Stimulated activated naive B cell treated with anti-CD40 and anti-IgM and Interleukin-4, amounts not matched to agents 10 μg/mL and 1 μg/mL and 100 μg/mL, for 72 hours (primary cell): ENCODE measurements at regions not wholly inside any gene's neighbourhood (a gene's known extent, or its start where the extent isn't known, plus 50 kb on each side); places are given as distances from the start of the nearest gene placed in this dataset.

Experiments
- ATAC-seq, 2 donors: fragments of 150-1000 bp; cut with Tn5 transposase; replicated peaks; 2 replicates each; pipeline ENCODE4 v1.10.0; 2021; ENCODE audit warnings: moderate library complexity in 1 of 2
- DNase-seq: peaks from one replicate; pipeline ENCODE4 v3.0.0; 2021
- H3K27ac Mint-ChIP-seq: one replicate; pipeline ENCODE4 v1.8.0; 2022; ENCODE audit warnings: mild to moderate bottlenecking, mixed read lengths
- H3K27me3 Mint-ChIP-seq, 2 donors: one replicate each; pipeline ENCODE4 v1.8.0; 2022; ENCODE audit warnings: mixed read lengths in 2 of 2
- H3K36me3 Mint-ChIP-seq, 2 donors: one replicate each; pipeline ENCODE4 v1.8.0; 2022; ENCODE audit warnings: mixed read lengths in 2 of 2, mild to moderate bottlenecking in 1 of 2
- H3K4me1 Mint-ChIP-seq, 2 donors: one replicate each; pipeline ENCODE4 v1.8.0; 2022; ENCODE audit warnings: mixed read lengths in 2 of 2, mild to moderate bottlenecking in 1 of 2
- H3K4me3 Mint-ChIP-seq, 2 donors: one replicate each; pipeline ENCODE4 v1.8.0; 2022; ENCODE audit warnings: mild to moderate bottlenecking in 2 of 2, mixed read lengths in 2 of 2, moderate library complexity in 1 of 2
- H3K9me3 Mint-ChIP-seq, 2 donors: one replicate each; pipeline ENCODE4 v1.8.0; 2022; ENCODE audit warnings: mixed read lengths in 2 of 2, mild to moderate bottlenecking in 1 of 2

DNA sequence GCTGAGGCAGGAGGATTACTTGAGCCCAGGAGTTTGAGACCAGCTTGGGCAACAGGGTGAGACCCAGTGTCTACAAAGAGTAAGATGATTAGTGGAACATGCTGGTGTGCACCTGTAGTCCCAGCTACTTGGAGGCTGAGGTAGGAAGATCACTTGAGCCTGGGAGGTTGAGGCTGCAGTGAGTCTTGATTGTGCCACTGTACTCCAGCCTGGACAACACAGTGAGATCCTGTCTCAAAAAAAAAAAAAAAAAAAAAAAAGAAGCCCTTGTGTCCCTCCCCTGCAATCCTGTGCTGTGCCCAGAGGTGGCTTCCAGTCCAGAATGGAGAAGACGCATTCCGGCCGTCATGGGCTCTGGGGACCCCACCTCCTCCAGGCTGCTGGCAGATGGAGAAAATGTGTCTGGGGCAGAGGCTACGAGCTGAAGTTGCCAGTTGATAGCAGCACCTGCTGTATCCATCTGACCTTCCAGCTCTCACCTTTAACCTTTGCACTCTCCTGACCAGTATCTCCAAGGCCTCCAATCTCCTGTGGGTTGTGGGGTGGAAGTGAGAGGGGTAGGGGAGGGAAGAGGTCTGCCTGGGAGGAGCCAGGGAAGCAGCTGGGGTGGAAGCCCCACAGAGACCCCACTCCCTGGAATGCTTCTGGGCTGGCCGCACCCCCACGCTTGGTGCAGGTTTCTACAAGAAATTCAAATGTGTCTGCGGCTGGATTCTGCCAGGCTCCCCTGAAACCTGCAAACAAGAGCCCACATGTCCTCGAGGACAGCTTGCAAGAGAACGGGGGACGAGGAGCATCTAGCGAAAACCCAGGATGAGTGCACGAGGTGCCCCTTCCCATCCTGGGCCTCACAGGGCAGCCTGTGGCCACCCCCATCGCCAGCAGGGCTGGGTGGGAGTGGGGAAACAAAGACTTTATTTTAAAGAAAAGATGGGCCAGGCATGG, 148.3 kb upstream of the IER5L start:
- ATAC-seq (no peak), DNase-seq (no peak)
- peaks cover 0 to 3% of the 10 kb centered on the region in 2 donors for H3K36me3 Mint-ChIP-seq
- H3K4me1 Mint-ChIP-seq: peaks cover 7 to 8% of the 10 kb centered on the region in 2 donors
- peaks cover 0 to 7% of the 10 kb centered on the region in 2 donors for H3K9me3 Mint-ChIP-seq
- H3K4me3 Mint-ChIP-seq: no peak overlapping the region
- H3K27me3 Mint-ChIP-seq: peaks cover 0 to 3% of the 10 kb centered on the region in 2 donors
- H3K27ac Mint-ChIP-seq: no peak overlapping the region

DNA sequence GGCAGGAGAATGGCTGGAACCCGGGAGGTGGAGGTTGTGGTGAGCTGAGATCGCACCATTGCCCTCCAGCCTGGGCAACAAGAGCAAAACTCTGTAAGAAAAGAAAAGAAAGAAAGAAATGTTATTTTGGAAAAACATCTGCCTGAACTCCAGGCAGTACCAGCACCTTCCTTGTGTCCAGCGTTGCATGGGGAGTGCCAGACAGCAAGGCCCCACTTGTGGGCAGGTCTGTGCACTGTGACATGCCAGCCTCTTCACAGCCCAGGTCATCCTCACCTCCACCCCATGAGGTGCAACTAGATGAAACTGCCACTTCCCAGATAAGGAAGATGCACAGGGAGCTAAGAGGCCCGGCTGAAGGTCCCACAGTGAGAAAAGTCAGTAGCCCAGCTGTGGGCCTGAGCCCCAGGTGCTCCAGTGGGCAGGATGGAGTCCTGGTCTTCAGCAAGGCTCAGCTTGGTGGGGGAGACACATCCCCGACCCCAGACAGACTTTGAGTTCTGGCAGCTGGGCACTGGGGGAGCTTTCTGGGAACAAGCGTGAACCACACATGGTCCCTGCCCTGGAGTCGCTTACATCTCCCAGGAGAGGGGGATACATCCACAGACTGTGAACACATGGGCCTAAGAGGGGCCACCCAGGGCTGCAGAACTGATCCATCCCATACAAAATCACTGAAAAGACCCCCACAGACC, 146.9 kb upstream of the IER5L start:
- Mint-ChIP-seq H3K27me3 (peaks cover 4 to 15% of the 10 kb centered on the region in 2 donors), H3K36me3 (no peaks in the 10 kb centered on the region), H3K4me3 (no peak overlapping the region), H3K9me3 (no peaks in the 10 kb centered on the region), H3K27ac (no peak overlapping the region), H3K4me1 (peaks cover 14 to 20% of the 10 kb centered on the region in 2 donors)
- ATAC-seq (no peak), DNase-seq (no peak)

DNA sequence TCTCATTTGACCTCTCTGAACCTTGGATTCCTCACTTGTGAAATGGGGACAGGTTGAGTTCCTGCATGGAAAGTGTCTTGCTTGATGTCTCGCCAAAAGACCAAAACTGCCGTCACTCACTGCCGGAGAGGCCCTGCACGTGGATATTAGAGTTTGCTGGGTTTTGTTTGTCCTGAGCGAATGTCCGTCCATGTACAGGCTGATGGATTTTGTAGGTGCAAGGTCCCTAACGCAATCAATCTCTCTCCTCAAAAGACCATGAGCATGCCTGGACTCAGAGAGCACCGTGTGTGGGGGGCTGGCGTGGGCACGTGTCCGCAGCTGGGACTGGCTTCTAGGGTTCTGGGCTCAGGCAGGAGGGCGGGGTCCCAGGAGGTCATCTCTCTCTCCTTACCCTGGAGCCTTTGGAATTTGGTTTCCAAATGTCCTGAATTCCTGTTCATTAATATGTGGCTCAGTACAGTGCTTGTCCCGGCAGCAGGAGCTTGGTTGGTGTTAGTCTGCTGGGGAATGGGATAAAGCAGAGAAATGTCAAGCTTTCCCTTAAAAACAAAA, 146.0 kb upstream of the IER5L start:
- no peak overlapping the region for H3K27ac Mint-ChIP-seq
- no peaks in the 10 kb centered on the region for H3K9me3 Mint-ChIP-seq
- H3K4me1 Mint-ChIP-seq: peaks cover 14 to 22% of the 10 kb centered on the region in 2 donors
- H3K36me3 Mint-ChIP-seq: no peaks in the 10 kb centered on the region
- H3K27me3 Mint-ChIP-seq: peaks cover 8 to 21% of the 10 kb centered on the region in 2 donors
- DNase-seq: no peak
- no peak for ATAC-seq
- H3K4me3 Mint-ChIP-seq: no peak overlapping the region

DNA sequence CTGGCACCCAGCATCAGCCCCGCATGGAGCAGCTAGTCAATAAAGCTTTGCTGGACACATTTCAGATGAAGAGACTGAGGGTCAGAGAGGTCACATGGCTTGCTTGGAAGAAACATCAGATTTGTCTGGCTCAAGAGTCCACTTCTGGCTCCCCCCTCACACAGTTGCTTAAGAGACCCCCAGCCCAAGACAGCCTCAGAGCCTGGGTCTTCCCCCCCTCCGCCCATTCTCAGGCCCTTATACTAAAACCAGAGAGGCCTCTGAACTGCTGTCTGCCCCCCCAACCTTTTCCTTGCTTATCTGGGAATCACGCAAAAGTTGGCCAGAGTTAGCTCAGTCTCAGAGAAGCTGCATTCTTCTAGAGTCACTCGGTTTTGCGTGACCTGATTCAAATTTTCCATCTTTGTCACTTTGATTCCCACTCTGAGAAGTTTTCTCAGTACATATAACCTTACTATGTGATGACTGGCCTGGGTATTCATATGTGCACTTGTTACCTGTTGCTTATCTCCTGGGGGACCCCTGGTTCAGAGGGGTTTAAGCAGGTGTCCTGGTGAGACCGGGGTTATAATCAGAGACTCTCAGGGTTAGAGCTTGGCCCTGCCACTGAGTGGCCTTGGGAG, 145.4 kb upstream of the IER5L start:
- Mint-ChIP-seq H3K27me3 (peaks cover 8 to 27% of the 10 kb centered on the region in 2 donors), H3K4me3 (no peak overlapping the region), H3K36me3 (no peaks in the 10 kb centered on the region), H3K27ac (no peak overlapping the region), H3K4me1 (peaks cover 14 to 19% of the 10 kb centered on the region in 2 donors), H3K9me3 (no peaks in the 10 kb centered on the region)
- ATAC-seq: no peak
- DNase-seq: no peak

DNA sequence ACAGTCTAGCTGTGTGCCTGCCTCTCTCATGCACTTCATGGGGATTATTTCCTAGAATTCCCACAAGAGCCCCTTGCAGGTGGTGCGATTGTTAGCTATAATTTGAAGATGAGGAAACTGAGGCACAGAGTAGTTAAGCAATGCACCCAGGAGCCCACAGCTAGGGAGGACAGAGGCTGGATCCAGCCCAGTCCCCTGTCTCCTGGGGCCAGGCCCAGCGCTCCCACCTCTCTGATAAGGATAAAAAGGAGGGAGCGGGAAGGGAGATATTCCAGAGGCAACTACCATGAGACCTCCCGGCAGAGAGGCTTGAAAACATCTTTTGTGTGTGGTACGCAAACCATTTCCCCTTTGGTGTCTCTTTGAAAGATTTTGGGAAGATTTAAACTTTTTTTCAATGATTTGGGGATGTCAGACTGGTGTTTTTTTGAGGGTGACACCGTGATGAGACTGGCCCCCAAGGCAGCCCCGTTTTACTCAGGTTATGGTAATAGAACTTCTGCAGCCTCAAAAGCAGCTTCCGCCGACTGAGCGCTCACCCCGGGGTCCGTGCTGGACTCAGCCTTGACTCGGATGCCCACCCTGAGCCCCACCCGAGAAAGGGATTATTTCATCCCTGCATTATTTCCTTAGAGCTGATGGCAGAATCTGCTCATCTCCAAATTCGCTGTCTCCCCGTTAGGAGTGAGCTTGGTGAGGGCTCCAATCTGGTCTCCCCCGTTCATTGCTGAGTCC, 144.7 kb upstream of the IER5L start:
- Mint-ChIP-seq H3K27me3 (peaks cover 14 to 33% of the 10 kb centered on the region in 2 donors), H3K36me3 (no peaks in the 10 kb centered on the region), H3K9me3 (no peaks in the 10 kb centered on the region), H3K27ac (no peak overlapping the region), H3K4me1 (peaks cover 11 to 14% of the 10 kb centered on the region in 2 donors), H3K4me3 (no peak overlapping the region)
- ATAC-seq: no peak
- DNase-seq: no peak

- ATAC-seq: no peak
- H3K27me3 Mint-ChIP-seq: peaks cover 16 to 40% of the 10 kb centered on the region in 2 donors
- H3K4me3 Mint-ChIP-seq: no peak overlapping the region
- no peaks in the 10 kb centered on the region for H3K36me3 Mint-ChIP-seq
- no peaks in the 10 kb centered on the region for H3K9me3 Mint-ChIP-seq
- no peak for DNase-seq
- H3K4me1 Mint-ChIP-seq: peaks cover 12 to 14% of the 10 kb centered on the region in 2 donors
- H3K27ac Mint-ChIP-seq: no peak overlapping the region
Observed at GRCh38 chr9:129322022-129322621, 144.1 kb upstream of the IER5L start.

DNA sequence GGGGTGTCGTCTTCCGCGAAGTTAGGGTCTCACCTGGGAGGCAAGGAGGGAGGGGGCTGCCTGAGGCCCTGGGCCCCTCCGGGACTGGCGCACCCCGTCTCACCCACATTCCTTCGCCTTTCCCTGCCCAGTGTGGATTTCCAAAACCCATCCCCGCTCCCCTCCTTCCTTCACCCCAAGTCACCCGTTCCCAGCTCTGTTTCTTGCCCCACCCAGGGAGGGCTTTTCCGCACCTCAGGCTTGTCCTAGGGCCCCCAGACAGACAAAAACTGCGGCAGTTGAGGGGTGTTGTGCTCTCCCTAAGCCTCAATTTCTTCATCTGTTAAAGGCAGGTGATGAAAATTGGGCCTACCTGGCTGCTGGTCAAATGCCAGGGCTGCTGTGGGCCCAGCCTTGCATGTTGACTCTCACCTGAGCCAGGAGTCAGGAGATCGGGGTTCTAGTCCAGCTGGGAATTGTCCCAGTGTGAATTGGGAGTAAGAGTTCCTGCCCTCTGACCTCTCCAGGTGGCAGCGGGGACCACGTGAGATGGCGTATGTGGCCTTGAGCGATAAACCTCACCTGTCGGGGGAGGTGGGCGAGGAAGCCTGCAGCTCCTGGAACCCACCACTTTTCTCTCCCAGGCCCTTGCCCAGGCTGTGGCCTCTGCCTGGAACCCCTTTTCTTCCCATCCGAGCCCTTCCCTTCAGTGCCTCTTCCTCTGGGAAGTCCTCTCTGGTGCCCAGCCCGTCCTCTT, 143.4 kb upstream of the IER5L start:
- Mint-ChIP-seq H3K27me3 (peaks cover 21 to 46% of the 10 kb centered on the region in 2 donors), H3K4me3 (peak overlapping the region in 1 of 2 donors; percentile 65), H3K9me3 (no peaks in the 10 kb centered on the region), H3K36me3 (no peaks in the 10 kb centered on the region), H3K27ac (peak overlapping the region; percentile 59), H3K4me1 (peaks cover 12 to 14% of the 10 kb centered on the region in 2 donors)
- no peak for DNase-seq
- no peak for ATAC-seq

GRCh38 chr9:129320575-129321285, 142.7 kb upstream of the IER5L start:
- Mint-ChIP-seq H3K4me3 (peak overlapping the region; percentile 80 to 85), H3K9me3 (no peaks in the 10 kb centered on the region), H3K27ac (peak overlapping the region; percentile 90), H3K4me1 (peaks cover 12 to 14% of the 10 kb centered on the region in 2 donors), H3K27me3 (peaks cover 23 to 47% of the 10 kb centered on the region in 2 donors), H3K36me3 (no peaks in the 10 kb centered on the region)
- DNase-seq (peak; percentile 30), ATAC-seq (peak; percentile 89 to 91)

- ATAC-seq (peak; percentile 2 to 21), DNase-seq (no peak)
- H3K9me3 Mint-ChIP-seq: no peaks in the 10 kb centered on the region
- peak overlapping the region; percentile 80 to 85 for H3K4me3 Mint-ChIP-seq
- no peak overlapping the region for H3K27ac Mint-ChIP-seq
- H3K36me3 Mint-ChIP-seq: no peaks in the 10 kb centered on the region
- peaks cover 12 to 14% of the 10 kb centered on the region in 2 donors for H3K4me1 Mint-ChIP-seq
- H3K27me3 Mint-ChIP-seq: peaks cover 23 to 47% of the 10 kb centered on the region in 2 donors
Observed at GRCh38 chr9:129319938-129320481, 141.9 kb upstream of the IER5L start.

DNA sequence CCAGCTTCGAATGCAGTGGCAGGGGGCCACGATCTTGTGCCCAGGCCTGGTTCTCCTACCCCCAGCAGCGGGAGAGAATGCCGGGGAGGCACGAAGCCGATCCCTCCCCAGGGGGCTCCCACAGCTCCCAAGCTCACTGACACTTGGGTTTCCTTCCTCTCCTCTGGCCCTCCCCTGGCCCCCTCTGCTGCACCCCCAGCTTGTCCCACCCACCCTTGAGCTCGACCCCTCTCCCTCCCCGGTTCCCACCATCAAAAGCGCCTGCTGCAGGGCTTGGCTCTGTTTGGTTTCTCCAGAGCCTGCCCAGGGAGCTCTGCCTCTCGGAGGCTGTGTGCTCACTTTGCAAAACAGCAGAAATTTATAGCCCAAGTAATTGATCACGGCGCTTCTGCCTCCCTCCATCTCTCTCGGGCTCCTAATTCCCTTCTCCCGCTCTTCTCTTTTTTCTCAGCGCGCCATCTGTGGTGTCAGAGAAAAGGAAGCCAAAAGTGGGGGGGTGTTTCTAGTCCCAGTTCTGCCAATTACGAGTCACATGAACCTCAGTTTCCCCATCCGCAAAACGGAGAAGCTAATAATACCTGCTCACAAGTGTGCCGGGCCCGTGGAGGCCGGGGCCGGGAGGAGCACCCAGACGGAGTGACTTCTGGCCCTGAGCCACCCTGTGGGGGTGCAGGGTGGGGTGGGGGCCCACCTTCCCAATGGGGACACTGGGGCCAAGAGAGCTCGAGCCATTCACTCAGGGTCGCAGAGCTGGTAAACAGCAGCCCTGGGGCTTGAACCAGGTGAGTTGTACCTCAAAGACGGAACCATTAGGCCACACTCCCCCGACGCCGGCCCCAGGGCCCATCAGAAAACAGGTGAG, 141.2 kb upstream of the IER5L start:
- H3K4me1 Mint-ChIP-seq: peaks cover 12 to 14% of the 10 kb centered on the region in 2 donors
- H3K9me3 Mint-ChIP-seq: no peaks in the 10 kb centered on the region
- no peaks in the 10 kb centered on the region for H3K36me3 Mint-ChIP-seq
- H3K27me3 Mint-ChIP-seq: peaks cover 23 to 47% of the 10 kb centered on the region in 2 donors
- ATAC-seq (no peak), DNase-seq (no peak)
- H3K4me3 Mint-ChIP-seq: no peak overlapping the region
- H3K27ac Mint-ChIP-seq: no peak overlapping the region
